Esophagus squamous epithelium (tissue), 4 donors: ENCODE measurements at regions not wholly inside any gene's neighbourhood (a gene's known extent, or its start where the extent isn't known, plus 50 kb on each side); places are given as distances from the start of the nearest gene placed in this dataset.

ENCODE experiments used
- CTCF ChIP-seq, 6 experiments: fragments of 450-650 bp in 4 of 6; fragments of 200-600 bp in 2 of 6; sonication (generic) in 2 of 6; IDR thresholded peaks; one replicate each; pipeline ENCODE4 v1.5.1; 2016 to 2019; ENCODE audit warnings: antibody characterized with exemption in 6 of 6, mild to moderate bottlenecking in 4 of 6, moderate library complexity in 4 of 6
- POLR2A ChIP-seq, 4 donors: fragments of 450-650 bp; IDR thresholded peaks; one replicate each; pipeline ENCODE4 v1.6.1; 2017; ENCODE audit warnings: antibody characterized with exemption in 4 of 4, mild to moderate bottlenecking in 4 of 4, moderate library complexity in 3 of 4

GRCh38 chr2:9772035-9772998 is 71.0 kb upstream of the TAF1B start:
- no peak for TF ChIP-seq CTCF (IDR thresholded peaks at IDR 0.05)
- TF ChIP-seq POLR2A (IDR thresholded peaks at IDR 0.05) = no peak
